RWPE1 (cell line): ENCODE measurements at regions not wholly inside any gene's neighbourhood (a gene's known extent, or its start where the extent isn't known, plus 50 kb on each side); places are given as distances from the start of the nearest gene placed in this dataset.

Experiments
- CTCF ChIA-PET: fragments of 350-600 bp; sonication (Branson Sonifier 250); formaldehyde crosslinking; extraction: SDS; loops from one replicate; lab custom pipeline; 2021; lab: Yijun Ruan, JAX
- POLR2A ChIA-PET: fragments of 400-600 bp; formaldehyde crosslinking; extraction: SDS; loops from one replicate; lab custom pipeline; 2020; ENCODE audit warnings: antibody characterized with exemption; ENCODE audit not compliant: low non-redundant PET; lab: Yijun Ruan, JAX
- DNase-seq: peaks from one replicate; pipeline ENCODE4 v3.0.0; 2012; ENCODE audit warnings: low spot score
- H3K27ac ChIP-seq: fragments of 450-650 bp; 2 replicates; pipeline ENCODE4 v1.5.1; 2017
- CTCF ChIP-seq: fragments of 450-650 bp; conservative IDR thresholded peaks from 2 replicates; pipeline ENCODE4 v1.5.1; 2017; ENCODE audit warnings: low read depth, mild to moderate bottlenecking

GRCh38 chr10:106499448-106499847 is 665.1 kb downstream of the SORCS1 start:
- no peak overlapping the region for H3K27ac ChIP-seq
- CTCF ChIA-PET = interaction anchor here (0.6 kb wide), 1 partner anchor 23 kb away, joined by 3 read pairs; no protein-coding TSS in a partner anchor
- POLR2A ChIA-PET = no interaction called here
- TF ChIP-seq CTCF = no peak
- no peak for DNase-seq

GRCh38 chr10:106498675-106499074 is 665.8 kb downstream of the SORCS1 start:
- ChIA-PET POLR2A (no interaction called here), CTCF (interaction anchor here (0.6 kb wide), 1 partner anchor 22 kb away, joined by 3 read pairs; no protein-coding TSS in a partner anchor)
- no peak for DNase-seq
- no peak for TF ChIP-seq CTCF
- no peak overlapping the region for H3K27ac ChIP-seq

GRCh38 chr10:106495931-106496330 is 668.6 kb downstream of the SORCS1 start:
- TF ChIP-seq CTCF = no peak
- ChIA-PET POLR2A (no interaction called here), CTCF (interaction anchor here (0.6 kb wide), 2 partner anchors 112 to 293 kb away, joined by 3 to 5 read pairs; no protein-coding TSS in a partner anchor)
- DNase-seq = no peak
- H3K27ac ChIP-seq = no peak overlapping the region

- ChIA-PET POLR2A (no interaction called here), CTCF (no interaction called here)
- no peak for DNase-seq
- TF ChIP-seq CTCF = no peak
- no peak overlapping the region for H3K27ac ChIP-seq
Observed at GRCh38 chr10:106493751-106494150, 670.8 kb downstream of the SORCS1 start.

- no peak for TF ChIP-seq CTCF
- ChIA-PET CTCF (no interaction called here), POLR2A (no interaction called here)
- no peak for DNase-seq
- no peak overlapping the region for H3K27ac ChIP-seq
Observed at GRCh38 chr10:106493226-106493625, 671.3 kb downstream of the SORCS1 start.

- CTCF ChIA-PET = no interaction called here
- H3K27ac ChIP-seq = no peak overlapping the region
- POLR2A ChIA-PET = no interaction called here
Observed at GRCh38 chr10:106487726-106488125, 676.8 kb downstream of the SORCS1 start.

More at GRCh38 chr10:106487726-106488125, 676.8 kb downstream of the SORCS1 start:
- no peak for DNase-seq
- no peak for TF ChIP-seq CTCF
